Endothelial cell of umbilical vein (primary cell): ENCODE measurements at regions not wholly inside any gene's neighbourhood (a gene's known extent, or its start where the extent isn't known, plus 50 kb on each side); places are given as distances from the start of the nearest gene placed in this dataset.

Experiments
- BruUV-seq: library from RNA; stranded (reverse); fragments of 400-500 nt; replicated peaks from 2 replicates; lab custom pipeline; 2021; lab: Mats Ljungman, UMichigan
- CTCF ChIA-PET: fragments of 300-600, 350-600 bp; sonication (Branson Sonifier 250); formaldehyde crosslinking; loops from one replicate; lab custom pipeline; 2021; ENCODE audit warnings: antibody characterized with exemption, inconsistent platforms; lab: Charles Lee
- POLR2A ChIA-PET: fragments of 300-600, 350-600 bp; sonication (Branson Sonifier 250); formaldehyde crosslinking; loops from one replicate; lab custom pipeline; 2021; ENCODE audit warnings: antibody characterized with exemption, inconsistent platforms; lab: Charles Lee
- DNase-seq: peaks from one replicate; pipeline ENCODE4 v3.0.0-alpha.2; 2011; ENCODE audit warnings: low read depth, low spot score
- FAIRE-seq: peaks from 2 replicates; lab custom pipeline; 2011; peaks lifted over from hg19 to GRCh38; lab: Jason Lieb, UNC
- H2AFZ ChIP-seq: 2 replicates; pipeline ENCODE4 v1.6.0; 2012; ENCODE audit warnings: low read depth, low read length, control low read depth, inconsistent platforms
- H3K27ac ChIP-seq: 2 replicates; pipeline ENCODE4 v1.5.1; 2011; ENCODE audit warnings: low read depth, mild to moderate bottlenecking, control low read depth, low read length, moderate library complexity; ENCODE audit not compliant: insufficient read depth
- H3K27me3 ChIP-seq, 2 experiments: 2 replicates each; pipeline versions ENCODE4 v1.6.0 to v1.6.1; 2011; ENCODE audit warnings: low read length in 2 of 2, mixed read lengths in 1 of 2; ENCODE audit not compliant: control insufficient read depth in 2 of 2, insufficient read depth in 2 of 2
- H3K36me3 ChIP-seq, 2 experiments: 2 replicates in 1 of 2; 3 replicates in 1 of 2; pipeline ENCODE4 v1.5.1; 2011; ENCODE audit warnings: low read length in 2 of 2, mild to moderate bottlenecking in 1 of 2, moderate library complexity in 1 of 2; ENCODE audit not compliant: control insufficient read depth in 2 of 2, insufficient read depth in 2 of 2; ENCODE audit errors: extremely low read depth in 1 of 2
- H3K4me1 ChIP-seq: 3 replicates; pipeline ENCODE4 v1.5.1; 2011; ENCODE audit warnings: mild to moderate bottlenecking, low read length; ENCODE audit not compliant: control insufficient read depth, insufficient read depth; ENCODE audit errors: extremely low read depth
- H3K4me2 ChIP-seq: 2 replicates; pipeline ENCODE4 v1.6.1; 2011; ENCODE audit warnings: low read length, control low read depth, mixed read lengths; ENCODE audit not compliant: insufficient read depth
- H3K4me3 ChIP-seq, 3 experiments: fragments of 200-600 bp in 1 of 3; sonication (generic), shearing (Covaris generic) in 1 of 3; replicated peaks in 1 of 3; 2 replicates each; pipeline ENCODE4 v1.5.1; 2011 to 2016; ENCODE audit warnings: control low read depth in 3 of 3, low read length in 3 of 3, mild to moderate bottlenecking in 2 of 3, inconsistent platforms in 1 of 3, low read depth in 1 of 3, moderate library complexity in 1 of 3; ENCODE audit not compliant: insufficient read depth in 1 of 3
- H3K79me2 ChIP-seq: 2 replicates; pipeline ENCODE4 v1.6.0; 2012; ENCODE audit warnings: low read length, inconsistent platforms; ENCODE audit not compliant: control insufficient read depth, insufficient read depth
- H3K9ac ChIP-seq: replicated peaks from 2 replicates; pipeline ENCODE3; 2011; ENCODE audit warnings: low read length, control low read depth; ENCODE audit not compliant: insufficient read depth; ENCODE audit errors: extremely low read depth
- H3K9me1 ChIP-seq: replicated peaks from 3 replicates; pipeline ENCODE4 v1.6.0; 2011; ENCODE audit warnings: mild to moderate bottlenecking, low read length; ENCODE audit not compliant: control insufficient read depth, insufficient read depth; ENCODE audit errors: extremely low read depth
- H3K9me3 ChIP-seq: replicated peaks from 2 replicates; pipeline ENCODE4 v1.5.1; 2012; ENCODE audit warnings: low read length, inconsistent platforms; ENCODE audit not compliant: control insufficient read depth, insufficient read depth
- H4K20me1 ChIP-seq: replicated peaks from 2 replicates; pipeline ENCODE3; 2011; ENCODE audit warnings: mild to moderate bottlenecking, low read length; ENCODE audit not compliant: control insufficient read depth, insufficient read depth; ENCODE audit errors: extremely low read depth
- CTCF ChIP-seq, 2 donors: IDR thresholded peaks; 1 replicate in 1 of 2; 2 replicates in 1 of 2; pipeline ENCODE4 v1.5.1; 2011; ENCODE audit warnings: low read length in 2 of 2, mild to moderate bottlenecking in 2 of 2, moderate library complexity in 2 of 2, control low read depth in 1 of 2, inconsistent platforms in 1 of 2, low read depth in 1 of 2; ENCODE audit not compliant: insufficient read depth in 1 of 2; ENCODE audit errors: extremely low read depth in 1 of 2
- EZH2 ChIP-seq: IDR thresholded peaks from 2 replicates; pipeline ENCODE4 v1.6.1; 2012; ENCODE audit warnings: borderline replicate concordance, low read depth, mild to moderate bottlenecking, moderate library complexity, low read length, inconsistent platforms; ENCODE audit not compliant: severe bottlenecking
- FOS ChIP-seq: IDR thresholded peaks from 2 replicates; pipeline ENCODE4 v1.6.1; 2011; ENCODE audit warnings: mild to moderate bottlenecking, low read length, moderate library complexity, borderline replicate concordance; ENCODE audit not compliant: insufficient read depth
- GATA2 ChIP-seq: IDR thresholded peaks from 2 replicates; pipeline ENCODE4 v1.7.0; 2011; ENCODE audit warnings: low read depth, mild to moderate bottlenecking, moderate library complexity, mixed read lengths, low read length; ENCODE audit not compliant: insufficient read length, insufficient read depth
- JUN ChIP-seq: IDR thresholded peaks from 2 replicates; pipeline ENCODE4 v1.6.1; 2011; ENCODE audit warnings: borderline replicate concordance, low read depth; ENCODE audit not compliant: insufficient read length, insufficient read depth
- MAX ChIP-seq: IDR thresholded peaks from 2 replicates; pipeline ENCODE4 v1.6.1; 2011; ENCODE audit not compliant: insufficient read depth, insufficient read length
- MYC ChIP-seq: IDR thresholded peaks from one replicate; pipeline ENCODE4 v1.6.1; 2011; ENCODE audit warnings: mild to moderate bottlenecking, low read depth, low read length
- POLR2A ChIP-seq: IDR thresholded peaks from 2 replicates; pipeline ENCODE4 v1.6.1; 2012; ENCODE audit warnings: low read depth, mild to moderate bottlenecking, control low read depth, low read length
- POLR2AphosphoS5 ChIP-seq: IDR thresholded peaks from 2 replicates; pipeline ENCODE4 v1.6.1; 2012; ENCODE audit warnings: low read depth, mild to moderate bottlenecking, control low read depth, low read length, moderate library complexity; ENCODE audit not compliant: insufficient read depth
- dilution Hi-C: fragments of 300-500 bp; cut with MboI; formaldehyde crosslinking; loops from one replicate; pipeline ENCODE4 v1.15.0; 2019; ENCODE audit warnings: low sequenced_read_pairs; ENCODE audit not compliant: extremely low pct_ligation_motif_present
- intact Hi-C: fragments of 100-400 bp; cut with micrococcal nuclease; formaldehyde crosslinking; loops from one replicate; pipeline ENCODE4 v1.10.0; 2022

- Histone ChIP-seq H2AFZ (no peak overlapping the region), H4K20me1 (no peaks in the 10 kb centered on the region), H3K4me2 (no peak overlapping the region), H3K9me1 (no peaks in the 10 kb centered on the region), H3K36me3 (no peaks in the 10 kb centered on the region), H3K27ac (no peak overlapping the region), H3K9ac (no peak overlapping the region), H3K9me3 (no peaks in the 10 kb centered on the region), H3K4me3 (no peak overlapping the region), H3K79me2 (no peaks in the 10 kb centered on the region), H3K4me1 (no peaks in the 10 kb centered on the region), H3K27me3 (peaks cover 4 to 9% of the 10 kb centered on the region in 2 experiments)
- dilution Hi-C loops, result no loop called here
- intact Hi-C loops, result no loop called here
- FAIRE-seq (no peak), DNase-seq (no peak)
- TF ChIP-seq POLR2AphosphoS5, result no peak
- TF ChIP-seq POLR2A, result no peak
- CTCF ChIA-PET, result no interaction called here
- BruUV-seq, result no TSS peak
- POLR2A ChIA-PET, result no interaction called here
Measured at GRCh38 chr10:34008656-34009055, 674.2 kb upstream of the NRP1 start.

GRCh38 chr10:34006471-34006870, 672.0 kb upstream of the NRP1 start:
- no peaks in the 10 kb centered on the region for H4K20me1 ChIP-seq
- intact Hi-C loops, result no loop called here
- H3K36me3 ChIP-seq, result no peaks in the 10 kb centered on the region
- no peak overlapping the region for H3K9ac ChIP-seq
- H3K27ac ChIP-seq, result no peak overlapping the region
- H3K4me2 ChIP-seq, result no peak overlapping the region
- dilution Hi-C loops, result no loop called here
- TF ChIP-seq MAX (no peak), CTCF (IDR thresholded peaks at IDR 0.05; ENCODE audit: extremely low read depth in 1 of 2, insufficient read depth in 1 of 2, low read depth in 1 of 2, low read length in 2 of 2) (no peak), EZH2 (no peak), POLR2A (no peak), FOS (no peak), POLR2AphosphoS5 (no peak), MYC (no peak), GATA2 (no peak), JUN (no peak)
- H3K9me3 ChIP-seq, result no peaks in the 10 kb centered on the region
- DNase-seq (no peak), FAIRE-seq (no peak)
- no peaks in the 10 kb centered on the region for H3K9me1 ChIP-seq
- H2AFZ ChIP-seq, result no peak overlapping the region
- ChIA-PET POLR2A (no interaction called here), CTCF (interaction anchor here (0.7 to 1.7 kb wide), 2 partner anchors 14 to 294 kb away, joined by 3 to 6 read pairs; no protein-coding TSS in a partner anchor)
- H3K79me2 ChIP-seq, result no peaks in the 10 kb centered on the region
- H3K27me3 ChIP-seq, result peaks cover 6 to 13% of the 10 kb centered on the region in 2 experiments
- H3K4me1 ChIP-seq, result no peaks in the 10 kb centered on the region
- no TSS peak for BruUV-seq
- H3K4me3 ChIP-seq, result no peak overlapping the region
